ENCODE measurements at regions not wholly inside any gene's neighbourhood (a gene's known extent, or its start where the extent isn't known, plus 50 kb on each side); places are given as distances from the start of the nearest gene placed in this dataset.

- no peak for FAIRE-seq
- BruUV-seq (replicated peaks): no TSS peak
These were observed 235.6 kb downstream of the KCNA4 start for GRCh38 chr11:29781268-29781667.

GRCh38 chr11:29780756-29781155 is 236.1 kb downstream of the KCNA4 start:
- H3K9ac ChIP-seq (replicated peaks; ENCODE audit: extremely low read depth, insufficient read depth, low read length): no peak overlapping the region
- H3K36me3 ChIP-seq (ENCODE audit: control insufficient read depth in 2 of 2, extremely low read depth in 1 of 2, insufficient read depth in 2 of 2, low read length in 2 of 2): no peaks in the 10 kb centered on the region
- no peaks in the 10 kb centered on the region for H3K27me3 ChIP-seq (ENCODE audit: control insufficient read depth in 2 of 2, insufficient read depth in 2 of 2, low read length in 2 of 2)
- no peaks in the 10 kb centered on the region for H4K20me1 ChIP-seq (replicated peaks; ENCODE audit: control insufficient read depth, extremely low read depth, insufficient read depth, low read length)
- no peaks in the 10 kb centered on the region for H3K4me1 ChIP-seq (ENCODE audit: control insufficient read depth, extremely low read depth, insufficient read depth, low read length)
- intact Hi-C loops (cut with micrococcal nuclease): no loop called here
- DNase-seq (ENCODE audit: low read depth, low spot score) (no peak), FAIRE-seq (no peak)
- H3K27ac ChIP-seq (ENCODE audit: insufficient read depth, low read depth, low read length): no peak overlapping the region
- POLR2A ChIA-PET: no interaction called here
- no peak overlapping the region for H3K4me3 ChIP-seq (replicated peaks in 1 of 3; ENCODE audit: insufficient read depth in 1 of 3, low read depth in 1 of 3, low read length in 3 of 3)
- no TSS peak for BruUV-seq (replicated peaks)
- TF ChIP-seq POLR2AphosphoS5 (IDR thresholded peaks at IDR 0.05; ENCODE audit: insufficient read depth, low read depth, low read length) (no peak), EZH2 (IDR thresholded peaks at IDR 0.05; ENCODE audit: borderline replicate concordance, low read depth, low read length, severe bottlenecking) (no peak), JUN (IDR thresholded peaks at IDR 0.05; ENCODE audit: borderline replicate concordance, insufficient read depth, insufficient read length, low read depth) (no peak), FOS (IDR thresholded peaks at IDR 0.05; ENCODE audit: borderline replicate concordance, insufficient read depth, low read length) (no peak), MAX (IDR thresholded peaks at IDR 0.05; ENCODE audit: insufficient read depth, insufficient read length) (no peak), CTCF (IDR thresholded peaks at IDR 0.05; ENCODE audit: extremely low read depth in 1 of 2, insufficient read depth in 1 of 2, low read depth in 1 of 2, low read length in 2 of 2) (no peak), MYC (IDR thresholded peaks at IDR 0.05; ENCODE audit: low read depth, low read length) (no peak), GATA2 (IDR thresholded peaks at IDR 0.05; ENCODE audit: insufficient read depth, insufficient read length, low read depth, low read length) (no peak), POLR2A (IDR thresholded peaks at IDR 0.05; ENCODE audit: low read depth, low read length) (no peak)
- no peaks in the 10 kb centered on the region for H3K9me3 ChIP-seq (replicated peaks; ENCODE audit: control insufficient read depth, insufficient read depth, low read length)
- dilution Hi-C loops (cut with MboI; ENCODE audit: extremely low pct_ligation_motif_present, low sequenced_read_pairs): no loop called here
- H3K4me2 ChIP-seq (ENCODE audit: insufficient read depth, low read length): no peak overlapping the region
- CTCF ChIA-PET: no interaction called here
- H2AFZ ChIP-seq (ENCODE audit: low read depth, low read length): no peak overlapping the region
- H3K79me2 ChIP-seq (ENCODE audit: control insufficient read depth, insufficient read depth, low read length): no peaks in the 10 kb centered on the region
- no peaks in the 10 kb centered on the region for H3K9me1 ChIP-seq (replicated peaks; ENCODE audit: control insufficient read depth, extremely low read depth, insufficient read depth, low read length)

More at GRCh38 chr11:29781268-29781667, 235.6 kb downstream of the KCNA4 start:
- H3K9ac ChIP-seq (replicated peaks; ENCODE audit: extremely low read depth, insufficient read depth, low read length): no peak overlapping the region
- H3K27me3 ChIP-seq (ENCODE audit: control insufficient read depth in 2 of 2, insufficient read depth in 2 of 2, low read length in 2 of 2): no peaks in the 10 kb centered on the region
- H3K27ac ChIP-seq (ENCODE audit: insufficient read depth, low read depth, low read length): no peak overlapping the region
- ChIA-PET CTCF (no interaction called here), POLR2A (no interaction called here)
- H2AFZ ChIP-seq (ENCODE audit: low read depth, low read length): no peak overlapping the region
- dilution Hi-C loops (cut with MboI; ENCODE audit: extremely low pct_ligation_motif_present, low sequenced_read_pairs) (no loop called here), intact Hi-C loops (cut with micrococcal nuclease) (no loop called here)
- no peaks in the 10 kb centered on the region for H3K9me3 ChIP-seq (replicated peaks; ENCODE audit: control insufficient read depth, insufficient read depth, low read length)
- H3K4me1 ChIP-seq (ENCODE audit: control insufficient read depth, extremely low read depth, insufficient read depth, low read length): no peaks in the 10 kb centered on the region
- no peak overlapping the region for H3K4me2 ChIP-seq (ENCODE audit: insufficient read depth, low read length)
- H3K9me1 ChIP-seq (replicated peaks; ENCODE audit: control insufficient read depth, extremely low read depth, insufficient read depth, low read length): no peaks in the 10 kb centered on the region
- H3K4me3 ChIP-seq (replicated peaks in 1 of 3; ENCODE audit: insufficient read depth in 1 of 3, low read depth in 1 of 3, low read length in 3 of 3): no peak overlapping the region
- no peak for DNase-seq (ENCODE audit: low read depth, low spot score)
- H3K36me3 ChIP-seq (ENCODE audit: control insufficient read depth in 2 of 2, extremely low read depth in 1 of 2, insufficient read depth in 2 of 2, low read length in 2 of 2): no peaks in the 10 kb centered on the region
- no peaks in the 10 kb centered on the region for H4K20me1 ChIP-seq (replicated peaks; ENCODE audit: control insufficient read depth, extremely low read depth, insufficient read depth, low read length)
- H3K79me2 ChIP-seq (ENCODE audit: control insufficient read depth, insufficient read depth, low read length): no peaks in the 10 kb centered on the region
- no peak for TF ChIP-seq CTCF (IDR thresholded peaks at IDR 0.05; ENCODE audit: extremely low read depth in 1 of 2, insufficient read depth in 1 of 2, low read depth in 1 of 2, low read length in 2 of 2)
- no peak for TF ChIP-seq GATA2 (IDR thresholded peaks at IDR 0.05; ENCODE audit: insufficient read depth, insufficient read length, low read depth, low read length)
- TF ChIP-seq EZH2 (IDR thresholded peaks at IDR 0.05; ENCODE audit: borderline replicate concordance, low read depth, low read length, severe bottlenecking): no peak
- no peak for TF ChIP-seq FOS (IDR thresholded peaks at IDR 0.05; ENCODE audit: borderline replicate concordance, insufficient read depth, low read length)
- TF ChIP-seq POLR2A (IDR thresholded peaks at IDR 0.05; ENCODE audit: low read depth, low read length): no peak
